GM18498 (cell line): ENCODE measurements at regions not wholly inside any gene's neighbourhood (a gene's known extent, or its start where the extent isn't known, plus 50 kb on each side); places are given as distances from the start of the nearest gene placed in this dataset.
"Not testable (repeated sequence)": the region's sequence is repeated elsewhere in the genome, so short reads cannot be mapped to it uniquely, and the experiment has no call there.

Experiments
- ATAC-seq: cut with Tn5 transposase; IDR thresholded peaks from one replicate; pipeline ENCODE4 v1.9.1; 2021; ENCODE audit warnings: mild to moderate bottlenecking, moderate library complexity; ENCODE audit not compliant: unreplicated experiment

GRCh38 chr5:174504266-174504726 is 220.1 kb upstream of the MSX2 start:
- no peak for ATAC-seq

GRCh38 chr5:174505621-174506020 is 218.8 kb upstream of the MSX2 start:
- ATAC-seq: no peak

- not testable (repeated sequence) for ATAC-seq
These were observed 213.5 kb upstream of the MSX2 start for GRCh38 chr5:174510782-174511453.

GRCh38 chr5:174511714-174512253 is 212.6 kb upstream of the MSX2 start:
- no peak for ATAC-seq

- no peak for ATAC-seq
These were observed 210.1 kb upstream of the MSX2 start for GRCh38 chr5:174514325-174514724.

GRCh38 chr5:174514983-174515394 is 209.4 kb upstream of the MSX2 start:
- no peak for ATAC-seq

- ATAC-seq: no peak
These were observed 207.6 kb upstream of the MSX2 start for GRCh38 chr5:174516741-174517140.

GRCh38 chr5:174518512-174518911 is 205.9 kb upstream of the MSX2 start:
- no peak for ATAC-seq

GRCh38 chr5:174520420-174521396 is 203.7 kb upstream of the MSX2 start:
- ATAC-seq: no peak

- ATAC-seq: no peak
These were observed 202.9 kb upstream of the MSX2 start for GRCh38 chr5:174521449-174521848.

- no peak for ATAC-seq
These were observed 201.7 kb upstream of the MSX2 start for GRCh38 chr5:174522480-174523260.

GRCh38 chr5:174523311-174524071 is 200.9 kb upstream of the MSX2 start:
- ATAC-seq: no peak

- no peak for ATAC-seq
These were observed 200.0 kb upstream of the MSX2 start for GRCh38 chr5:174524351-174524750.

- ATAC-seq: no peak
These were observed 198.2 kb upstream of the MSX2 start for GRCh38 chr5:174526177-174526576.

GRCh38 chr5:174527916-174528540 is 196.4 kb upstream of the MSX2 start:
- no peak for ATAC-seq

- no peak for ATAC-seq
These were observed 195.4 kb upstream of the MSX2 start for GRCh38 chr5:174528821-174529544.

GRCh38 chr5:174529925-174530681 is 194.3 kb upstream of the MSX2 start:
- ATAC-seq: no peak

GRCh38 chr5:174531782-174532191 is 192.6 kb upstream of the MSX2 start:
- ATAC-seq: no peak
